ENCODE measurements at regions not wholly inside any gene's neighbourhood (a gene's known extent, or its start where the extent isn't known, plus 50 kb on each side); places are given as distances from the start of the nearest gene placed in this dataset.
"Not testable (repeated sequence)": the region's sequence is repeated elsewhere in the genome, so short reads cannot be mapped to it uniquely, and the experiment has no call there.

DNA sequence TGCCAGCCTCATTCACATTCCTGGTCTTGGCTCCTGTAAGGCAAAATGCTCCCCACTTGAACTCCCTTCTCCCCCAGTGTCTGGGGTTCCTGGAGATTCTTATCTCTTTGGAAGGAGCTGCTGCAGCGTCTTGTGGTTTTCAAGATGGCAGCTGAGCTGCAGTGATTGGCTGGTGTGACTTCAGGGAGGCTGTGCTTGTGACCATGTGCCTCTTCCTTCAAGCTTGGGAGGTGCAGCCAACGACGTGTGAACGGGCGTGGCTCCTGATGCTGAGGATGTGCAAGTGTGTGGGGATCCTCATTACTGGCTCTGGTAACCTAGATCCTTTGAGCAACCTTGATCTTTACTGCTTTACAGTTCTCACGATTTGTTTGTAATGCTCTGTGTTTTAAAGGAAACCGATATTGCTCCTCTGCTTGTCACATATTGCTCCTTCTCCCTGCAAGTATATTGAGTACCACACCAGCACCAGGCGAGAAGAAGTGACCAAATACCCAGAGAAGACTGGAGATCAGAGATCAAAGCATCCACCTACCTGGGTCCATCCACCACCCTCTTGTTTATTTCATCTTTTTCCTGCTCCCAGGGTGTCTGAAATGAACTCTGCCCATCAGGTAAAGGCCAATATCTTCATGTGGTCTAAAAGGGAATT is 208.5 kb downstream of the FGF9 start:
- DNase-seq (ENCODE audit: low read depth in 3 of 3), result no peak

DNA sequence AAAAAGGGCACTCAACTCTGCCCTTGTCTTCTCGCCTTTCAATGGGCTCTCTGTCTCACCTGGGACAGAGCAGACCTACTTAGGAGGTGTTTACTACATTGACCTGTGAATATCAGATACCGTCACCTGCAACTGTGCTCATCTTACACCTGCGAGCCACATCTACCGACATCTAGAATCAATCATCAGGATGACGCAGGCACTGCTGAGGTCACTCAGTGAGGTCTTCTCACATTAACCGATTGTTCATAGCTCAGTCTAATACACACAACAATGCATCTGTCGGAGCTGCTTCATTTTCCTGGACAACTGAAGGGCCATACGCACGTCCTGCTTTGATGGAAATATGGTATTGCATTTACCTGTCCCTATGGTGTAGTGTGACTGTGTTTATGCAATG is 211.9 kb downstream of the FGF9 start:
- no peak for DNase-seq (ENCODE audit: low read depth in 3 of 3)

GRCh38 chr13:21883713-21884112 is 212.8 kb downstream of the FGF9 start:
- no peak for DNase-seq (ENCODE audit: low read depth in 3 of 3)

DNA sequence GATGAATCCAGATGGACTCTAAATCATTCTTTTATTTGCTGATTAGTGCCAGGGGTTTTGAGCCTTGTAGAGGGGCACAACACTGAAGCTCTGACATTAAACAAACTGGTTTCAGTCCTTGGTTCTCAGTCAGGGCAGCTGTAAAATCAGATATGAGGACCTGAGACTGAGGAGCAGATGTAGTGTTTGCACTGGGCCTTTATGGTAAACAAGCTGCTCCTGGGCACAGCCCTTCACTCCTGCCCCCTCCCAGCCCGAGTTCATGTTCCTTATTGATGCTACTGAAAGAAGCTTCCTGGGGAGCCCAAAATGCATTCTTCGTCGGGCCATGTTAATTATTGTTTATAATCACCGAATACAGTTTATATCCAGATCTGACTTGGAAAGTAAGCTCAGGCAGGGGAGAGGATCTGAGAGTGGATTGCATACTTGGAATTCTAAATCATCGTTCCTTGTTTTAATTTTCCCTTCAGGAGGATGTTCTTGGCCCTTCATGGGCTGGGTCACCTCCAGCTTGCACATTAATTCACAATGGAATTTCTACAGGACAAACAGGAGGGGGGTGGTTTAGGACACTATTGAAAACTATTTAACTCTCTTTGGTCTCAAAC is 213.5 kb downstream of the FGF9 start:
- no peak for DNase-seq (ENCODE audit: low read depth in 3 of 3)

DNA sequence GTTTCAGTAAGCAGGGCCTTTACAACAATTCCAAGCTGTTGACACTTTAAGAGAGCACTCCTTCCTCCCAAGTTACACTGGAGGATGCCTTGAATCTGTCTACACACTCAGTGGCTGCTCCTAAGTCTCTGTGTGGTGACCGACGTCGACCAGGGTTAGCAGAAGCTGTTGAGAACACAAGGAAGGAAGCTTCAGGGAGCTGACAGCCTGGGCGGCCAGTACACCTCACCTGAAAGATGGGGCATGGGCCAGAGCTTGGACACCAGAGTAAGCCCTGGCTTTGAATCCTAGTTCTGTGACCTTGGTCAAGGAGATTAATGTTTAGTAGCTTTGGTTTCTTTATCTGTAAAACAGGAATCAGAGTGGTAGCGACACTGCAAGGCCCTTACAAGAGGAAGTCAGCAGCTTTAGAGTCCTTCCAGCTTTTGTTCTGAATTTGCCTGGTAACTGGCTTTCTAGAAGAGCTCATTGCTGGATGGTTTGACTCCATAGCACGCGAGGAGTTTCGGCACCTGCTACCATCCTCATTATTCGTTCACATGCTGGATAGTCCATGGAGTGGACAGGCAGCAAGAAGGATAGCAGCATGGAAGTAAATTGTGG is 214.2 kb downstream of the FGF9 start:
- no peak for DNase-seq (ENCODE audit: low read depth in 3 of 3)

DNA sequence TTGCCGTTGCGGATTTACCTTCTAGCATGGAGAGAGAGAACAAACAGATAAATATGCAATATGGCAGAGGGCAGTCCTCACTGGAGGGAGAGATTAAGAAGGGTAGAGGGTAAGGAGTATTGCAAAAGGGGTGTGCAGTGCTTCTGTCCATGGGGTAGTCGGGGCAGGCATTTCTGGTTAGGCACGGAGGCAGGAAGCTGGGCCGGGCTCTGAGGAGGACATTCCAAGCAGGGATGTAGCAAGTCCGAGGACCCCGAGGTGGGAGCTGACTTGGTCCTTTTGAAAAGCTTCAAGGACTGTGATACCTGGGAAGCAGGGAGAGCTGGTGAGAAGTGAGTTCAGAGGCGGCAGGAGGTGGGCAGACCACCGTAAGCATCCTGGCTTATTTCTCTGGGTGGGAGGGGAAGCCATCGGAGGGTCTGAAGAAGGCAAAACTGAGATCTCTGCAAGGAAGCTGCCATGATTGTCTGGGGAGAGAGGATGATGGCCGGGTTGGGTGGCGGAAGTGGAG is 214.9 kb downstream of the FGF9 start:
- no peak for DNase-seq (ENCODE audit: low read depth in 3 of 3)

GRCh38 chr13:21889651-21890050 is 218.8 kb downstream of the FGF9 start:
- no peak for DNase-seq (ENCODE audit: low read depth in 3 of 3)

DNA sequence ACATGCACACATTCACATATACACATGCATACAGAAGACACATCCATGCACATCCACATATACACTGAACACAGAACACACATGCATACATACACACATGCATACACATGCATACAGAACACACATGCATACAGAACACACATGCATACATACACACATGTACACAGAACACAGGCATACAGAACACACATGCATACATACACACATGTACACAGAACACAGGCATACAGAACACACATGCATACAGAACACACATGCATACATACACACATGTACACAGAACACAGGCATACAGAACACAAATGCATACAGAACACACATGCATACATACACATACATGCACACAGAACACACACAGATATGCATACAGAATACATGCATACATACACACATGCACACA is 219.3 kb downstream of the FGF9 start:
- DNase-seq (ENCODE audit: low read depth in 3 of 3), result not testable (repeated sequence)

GRCh38 chr13:21894091-21894490 is 223.2 kb downstream of the FGF9 start:
- DNase-seq (ENCODE audit: low read depth in 3 of 3), result no peak

- DNase-seq (ENCODE audit: low read depth in 3 of 3), result no peak
Observed at GRCh38 chr13:21894703-21895699, 224.1 kb downstream of the FGF9 start.

GRCh38 chr13:21895779-21896178 is 224.9 kb downstream of the FGF9 start:
- DNase-seq (ENCODE audit: low read depth in 3 of 3), result no peak

GRCh38 chr13:21897161-21897560 is 226.3 kb downstream of the FGF9 start:
- no peak for DNase-seq (ENCODE audit: low read depth in 3 of 3)

DNA sequence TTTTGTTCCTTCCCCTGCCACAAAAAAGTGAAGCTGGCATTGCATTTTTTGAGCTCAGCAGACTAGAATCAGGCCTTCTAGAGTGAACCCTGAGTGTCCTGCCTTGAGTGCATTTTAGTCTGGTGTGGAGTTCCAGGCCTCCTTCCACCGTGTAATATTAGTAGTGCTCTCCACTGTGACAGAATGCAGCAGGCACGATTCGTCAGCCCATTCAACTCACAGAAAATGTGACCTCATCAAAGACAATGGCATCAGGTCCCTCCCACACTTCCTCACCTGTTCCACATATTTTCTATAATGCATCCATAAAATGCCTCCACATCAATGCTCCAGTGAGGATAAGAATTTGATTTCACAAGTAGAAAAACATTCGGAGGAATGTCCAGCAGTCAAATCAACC is 227.6 kb downstream of the FGF9 start:
- no peak for DNase-seq (ENCODE audit: low read depth in 3 of 3)

DNA sequence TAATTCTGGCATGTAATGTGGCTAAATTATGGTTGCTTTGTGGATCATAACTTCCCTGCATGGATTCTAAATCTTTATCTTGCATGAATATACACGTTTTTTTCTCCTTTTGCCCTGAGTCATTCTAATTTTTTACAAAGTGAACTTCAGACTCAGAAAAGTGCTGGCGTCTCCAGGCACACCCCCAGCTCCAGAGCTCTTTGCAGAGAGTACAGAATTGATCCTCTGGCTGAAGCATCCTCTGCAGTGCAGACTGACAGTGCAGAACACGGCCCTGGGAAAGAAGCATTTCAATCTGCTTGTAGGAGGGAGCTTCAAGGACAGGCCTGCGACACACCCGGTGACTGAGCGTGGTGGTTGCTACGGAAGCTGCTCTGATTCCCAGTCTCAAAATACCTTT is 228.1 kb downstream of the FGF9 start:
- DNase-seq (ENCODE audit: low read depth in 3 of 3), result no peak

DNA sequence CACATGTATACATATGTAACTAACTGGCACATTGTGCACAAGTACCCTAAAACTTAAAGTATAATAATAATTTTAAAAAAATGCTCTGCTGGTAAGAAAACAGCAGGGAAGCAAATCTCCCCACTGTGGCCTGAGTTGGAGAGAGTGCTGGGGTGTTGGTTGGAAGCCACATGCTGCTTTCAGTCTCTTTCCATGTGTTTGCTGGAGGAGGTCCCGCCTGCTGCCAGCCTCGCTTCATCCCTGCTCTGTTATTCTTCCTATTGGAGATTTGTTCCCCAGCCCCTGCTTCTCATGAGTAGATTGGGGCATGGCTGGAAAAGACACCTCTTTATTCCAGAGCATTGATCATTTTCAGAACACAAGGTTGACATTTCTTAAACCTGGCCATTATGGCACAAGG is 230.5 kb downstream of the FGF9 start:
- no peak for DNase-seq (ENCODE audit: low read depth in 3 of 3)

- no peak for DNase-seq (ENCODE audit: low read depth in 3 of 3)
Observed at GRCh38 chr13:21901811-21902708, 231.2 kb downstream of the FGF9 start.

DNA sequence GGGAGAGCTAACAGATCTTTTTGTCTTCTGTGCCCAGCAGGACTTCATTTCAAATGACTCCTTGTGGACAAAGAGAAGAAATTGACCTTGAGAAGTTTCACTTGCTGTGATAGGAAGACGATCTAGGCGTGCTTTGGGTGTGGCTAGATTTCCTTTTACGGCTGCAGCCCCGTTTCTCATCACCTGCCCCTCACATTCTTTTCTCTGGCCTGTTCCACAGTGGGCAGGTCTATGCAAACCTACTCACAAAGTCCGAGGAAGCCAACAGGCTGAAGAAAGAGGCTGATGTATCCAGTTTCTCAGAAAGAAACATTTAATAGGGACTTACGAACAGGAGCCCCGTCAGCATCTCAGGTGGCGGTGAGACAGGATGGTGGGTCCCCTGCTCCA is 231.8 kb downstream of the FGF9 start:
- no peak for DNase-seq (ENCODE audit: low read depth in 3 of 3)

- no peak for DNase-seq (ENCODE audit: low read depth in 3 of 3)
Observed at GRCh38 chr13:21905486-21905885, 234.6 kb downstream of the FGF9 start.

DNA sequence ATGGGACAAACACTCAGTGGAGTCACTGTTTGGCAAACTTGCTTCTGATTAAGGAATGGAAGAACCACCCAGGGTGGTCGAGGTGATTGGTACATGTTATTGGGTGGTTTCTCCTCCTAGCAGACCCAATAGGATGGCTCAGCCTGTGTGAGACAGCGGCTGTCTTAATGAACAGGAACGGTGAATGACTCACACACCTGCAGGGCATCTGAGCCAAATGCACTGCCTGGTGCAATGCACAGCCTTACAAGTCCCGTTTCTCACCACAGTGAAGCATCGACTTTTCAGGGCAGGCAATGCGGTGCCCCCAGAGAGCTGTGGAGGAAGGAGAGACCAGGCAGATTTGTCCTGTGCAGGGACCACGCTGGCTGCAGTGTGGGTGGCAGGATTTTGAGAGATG is 238.5 kb downstream of the FGF9 start:
- DNase-seq (ENCODE audit: low read depth in 3 of 3), result no peak

DNA sequence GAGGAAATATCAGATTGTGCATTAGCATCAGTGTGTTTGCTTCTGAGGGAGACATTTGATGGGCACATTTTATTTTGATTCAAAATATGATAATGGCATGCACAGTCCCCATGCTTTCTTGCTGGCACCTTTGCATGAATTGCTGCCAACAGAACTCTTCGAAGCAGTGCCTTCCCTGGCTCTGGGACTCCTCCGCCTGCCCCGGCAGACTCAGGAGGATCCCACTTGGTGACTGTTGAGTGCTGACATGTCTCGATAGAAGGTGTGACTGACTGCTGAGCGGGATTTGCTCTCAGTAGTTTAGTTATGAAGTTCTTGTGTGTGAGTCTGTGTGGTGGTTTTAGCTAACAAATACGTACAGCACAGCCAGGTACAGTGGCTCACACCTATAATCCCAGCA is 239.7 kb downstream of the FGF9 start:
- DNase-seq (ENCODE audit: low read depth in 3 of 3), result no peak
